OCI-LY7 (cell line): ENCODE measurements at regions not wholly inside any gene's neighbourhood (a gene's known extent, or its start where the extent isn't known, plus 50 kb on each side); places are given as distances from the start of the nearest gene placed in this dataset.

ENCODE experiments used
- BruUV-seq: library from RNA; stranded (reverse); fragments of 400-500 nt; replicated peaks from 2 replicates; lab custom pipeline; 2021; lab: Mats Ljungman, UMichigan
- CTCF ChIA-PET: fragments of 300-600 bp; sonication (Branson Sonifier 250); formaldehyde crosslinking; loops from one replicate; lab custom pipeline; 2022; ENCODE audit warnings: antibody characterized with exemption; ENCODE audit not compliant: unreplicated experiment; lab: Charles Lee
- POLR2A ChIA-PET: fragments of 300-600 bp; sonication (Branson Sonifier 250); formaldehyde crosslinking; loops from one replicate; lab custom pipeline; 2022; ENCODE audit warnings: antibody characterized with exemption; lab: Charles Lee
- DNase-seq: peaks from one replicate; pipeline ENCODE4 v3.0.0-alpha.2; 2015; ENCODE audit warnings: low spot score
- H2AFZ ChIP-seq: fragments of 200-600 bp; sonication (generic), shearing (Covaris generic); 2 replicates; pipeline ENCODE4 v1.6.1; 2014; ENCODE audit warnings: mild to moderate bottlenecking, antibody characterized with exemption, low read length, moderate library complexity
- H3K27ac ChIP-seq: fragments of 200-600 bp; sonication (generic); 2 replicates; pipeline ENCODE4 v1.5.1; 2014; ENCODE audit warnings: mixed run types, low read depth, mild to moderate bottlenecking, moderate library complexity, low read length, inconsistent platforms; ENCODE audit not compliant: poor library complexity, severe bottlenecking
- H3K36me3 ChIP-seq: fragments of 200-600 bp; sonication (generic); 2 replicates; pipeline ENCODE4 v1.6.1; 2014; ENCODE audit warnings: mild to moderate bottlenecking, antibody characterized with exemption, low read length, moderate library complexity, mixed read lengths; ENCODE audit not compliant: insufficient read depth
- H3K4me1 ChIP-seq: fragments of 200-600 bp; sonication (generic); 2 replicates; pipeline ENCODE4 v1.5.1; 2014; ENCODE audit warnings: mild to moderate bottlenecking, low read length; ENCODE audit not compliant: insufficient read depth, poor library complexity, severe bottlenecking
- H3K4me2 ChIP-seq: fragments of 200-600 bp; sonication (generic); 2 replicates; pipeline ENCODE4 v1.6.1; 2014; ENCODE audit warnings: mild to moderate bottlenecking, low read length
- H3K4me3 ChIP-seq: fragments of 200-600 bp; sonication (generic); 2 replicates; pipeline ENCODE4 v1.5.1; 2014; ENCODE audit warnings: mild to moderate bottlenecking, low read depth, low read length; ENCODE audit not compliant: poor library complexity, severe bottlenecking
- H3K79me2 ChIP-seq: fragments of 200-600 bp; sonication (generic); 2 replicates; pipeline ENCODE4 v1.6.1; 2016; ENCODE audit warnings: low read depth, mild to moderate bottlenecking, low read length, moderate library complexity, mixed read lengths; ENCODE audit not compliant: insufficient read depth
- H3K9me2 ChIP-seq: fragments of 200-600 bp; sonication (generic); 2 replicates; pipeline ENCODE4 v1.6.1; 2016; ENCODE audit warnings: mild to moderate bottlenecking, low read length, mixed read lengths; ENCODE audit not compliant: insufficient read depth
- H3K9me3 ChIP-seq: fragments of 200-600 bp; sonication (generic); 2 replicates; pipeline ENCODE4 v1.6.1; 2014; ENCODE audit warnings: mild to moderate bottlenecking, mixed run types, low read length, mixed read lengths
- H4K20me1 ChIP-seq: fragments of 200-600 bp; sonication (generic); 2 replicates; pipeline ENCODE4 v1.6.1; 2014; ENCODE audit warnings: mild to moderate bottlenecking, antibody characterized with exemption, low read length, moderate library complexity, mixed read lengths; ENCODE audit not compliant: insufficient read depth
- CTCF ChIP-seq: fragments of 200-600 bp; sonication (generic); conservative IDR thresholded peaks from 2 replicates; pipeline ENCODE4 v1.5.1; 2014; ENCODE audit warnings: mild to moderate bottlenecking, antibody characterized with exemption, low read length, moderate library complexity, mixed read lengths
- EZH2phosphoT487 ChIP-seq: fragments of 200-600 bp; sonication (generic); IDR thresholded peaks from 2 replicates; pipeline ENCODE4 v1.6.1; 2018; ENCODE audit warnings: low read depth, borderline replicate concordance, mild to moderate bottlenecking, mixed run types, antibody characterized with exemption, low read length, moderate library complexity, mixed read lengths
- intact Hi-C: fragments of 100-400 bp; cut with micrococcal nuclease; formaldehyde crosslinking; loops from one replicate; pipeline ENCODE4 v1.10.0; 2022; ENCODE audit not compliant: unreplicated experiment

GRCh38 chr6:21444711-21445260 lies 148.8 kb upstream of the SOX4 start:
- DNase-seq: no peak
- TF ChIP-seq EZH2phosphoT487 (no peak), CTCF (no peak)
- H3K9me3 ChIP-seq: no peaks in the 10 kb centered on the region

GRCh38 chr6:21447987-21448386 lies 145.6 kb upstream of the SOX4 start:
- Histone ChIP-seq H2AFZ (no peak overlapping the region), H3K36me3 (no peaks in the 10 kb centered on the region), H3K9me3 (no peaks in the 10 kb centered on the region), H4K20me1 (no peaks in the 10 kb centered on the region), H3K4me3 (no peak overlapping the region), H3K79me2 (no peaks in the 10 kb centered on the region), H3K4me2 (no peak overlapping the region), H3K27ac (no peak overlapping the region), H3K4me1 (no peaks in the 10 kb centered on the region), H3K9me2 (no peaks in the 10 kb centered on the region)
- DNase-seq: no peak
- intact Hi-C loops: no loop called here
- CTCF ChIA-PET: no interaction called here
- BruUV-seq: no TSS peak
- TF ChIP-seq EZH2phosphoT487 (no peak), CTCF (no peak)
- POLR2A ChIA-PET: interaction anchor here (0.6 to 1.0 kb wide), 2 partner anchors 279 to 402 kb away, joined by 3 to 5 read pairs; no protein-coding TSS in a partner anchor

More at GRCh38 chr6:21444711-21445260, 148.8 kb upstream of the SOX4 start:
- no peak overlapping the region for H3K27ac ChIP-seq
- no peaks in the 10 kb centered on the region for H3K36me3 ChIP-seq
- CTCF ChIA-PET: no interaction called here
- H3K9me2 ChIP-seq: no peaks in the 10 kb centered on the region
- POLR2A ChIA-PET: no interaction called here
- intact Hi-C loops: no loop called here
- no peaks in the 10 kb centered on the region for H3K4me1 ChIP-seq
- H3K4me2 ChIP-seq: no peak overlapping the region
- no peak overlapping the region for H3K4me3 ChIP-seq
- H2AFZ ChIP-seq: no peak overlapping the region
- no TSS peak for BruUV-seq
- H4K20me1 ChIP-seq: no peaks in the 10 kb centered on the region
- no peaks in the 10 kb centered on the region for H3K79me2 ChIP-seq

GRCh38 chr6:21448485-21449109 lies 145.0 kb upstream of the SOX4 start:
- no peak for DNase-seq
- H3K79me2 ChIP-seq: no peaks in the 10 kb centered on the region
- no peak overlapping the region for H3K4me3 ChIP-seq
- intact Hi-C loops: no loop called here
- H2AFZ ChIP-seq: no peak overlapping the region
- no peaks in the 10 kb centered on the region for H3K9me2 ChIP-seq
- no peaks in the 10 kb centered on the region for H3K36me3 ChIP-seq
- CTCF ChIA-PET: no interaction called here
- no peaks in the 10 kb centered on the region for H3K9me3 ChIP-seq
- no peaks in the 10 kb centered on the region for H4K20me1 ChIP-seq
- no TSS peak for BruUV-seq
- TF ChIP-seq EZH2phosphoT487 (no peak), CTCF (no peak)
- H3K4me1 ChIP-seq: no peaks in the 10 kb centered on the region
- H3K27ac ChIP-seq: no peak overlapping the region
- H3K4me2 ChIP-seq: no peak overlapping the region
- POLR2A ChIA-PET: interaction anchor here (0.6 kb wide), 1 partner anchor 403 kb away, joined by 3 read pairs; no protein-coding TSS in a partner anchor
